ENCODE measurements at regions not wholly inside any gene's neighbourhood (a gene's known extent, or its start where the extent isn't known, plus 50 kb on each side); places are given as distances from the start of the nearest gene placed in this dataset.

DNA sequence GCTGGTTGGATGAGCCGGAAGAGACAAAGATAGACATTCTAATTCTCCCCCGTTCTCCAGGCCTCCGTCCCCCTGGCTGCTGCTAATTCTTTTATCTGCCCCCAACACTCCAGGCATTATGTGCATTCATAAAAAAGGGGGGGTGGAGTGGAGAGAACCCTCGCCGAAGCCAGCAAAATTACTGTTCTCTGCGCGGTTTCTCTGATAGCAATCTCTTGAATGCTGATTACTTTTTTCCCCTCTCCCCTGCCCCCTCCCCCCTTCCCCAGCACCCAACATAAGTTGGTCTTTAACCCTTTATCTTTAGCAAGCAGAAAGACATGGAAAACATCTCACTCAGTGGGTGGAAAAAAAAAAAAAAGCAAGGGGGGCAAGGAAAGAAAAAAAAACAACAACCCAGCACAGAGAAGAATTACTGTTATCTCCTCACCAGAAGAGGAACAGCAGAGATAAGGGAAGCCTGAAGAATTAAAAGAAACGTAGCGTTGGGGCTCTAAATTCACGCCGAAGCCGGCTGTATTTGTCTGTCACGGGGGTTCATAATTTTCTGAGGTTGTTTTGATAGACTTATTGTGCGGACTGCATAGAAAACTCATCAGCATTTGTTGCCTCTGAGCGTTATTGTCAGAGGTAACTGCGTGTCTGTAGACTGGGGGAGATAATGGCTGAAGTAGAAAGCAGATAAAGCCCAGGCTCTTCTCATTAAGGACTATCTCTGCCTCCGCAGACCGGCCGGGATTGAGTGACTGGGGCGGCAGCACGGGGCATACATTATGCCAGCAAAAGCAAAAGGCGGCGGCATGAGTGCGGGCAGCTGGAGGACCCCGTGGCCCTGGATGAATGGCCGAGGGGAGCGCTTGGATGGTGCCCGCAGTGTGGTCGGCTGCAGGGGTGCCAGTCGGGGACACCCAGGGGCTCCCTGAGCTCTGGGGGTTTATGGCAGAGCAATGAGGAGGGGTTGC lies 126.9 kb downstream of the MRM1 start:
- DNase-seq (ENCODE audit: low spot score): no peak

DNA sequence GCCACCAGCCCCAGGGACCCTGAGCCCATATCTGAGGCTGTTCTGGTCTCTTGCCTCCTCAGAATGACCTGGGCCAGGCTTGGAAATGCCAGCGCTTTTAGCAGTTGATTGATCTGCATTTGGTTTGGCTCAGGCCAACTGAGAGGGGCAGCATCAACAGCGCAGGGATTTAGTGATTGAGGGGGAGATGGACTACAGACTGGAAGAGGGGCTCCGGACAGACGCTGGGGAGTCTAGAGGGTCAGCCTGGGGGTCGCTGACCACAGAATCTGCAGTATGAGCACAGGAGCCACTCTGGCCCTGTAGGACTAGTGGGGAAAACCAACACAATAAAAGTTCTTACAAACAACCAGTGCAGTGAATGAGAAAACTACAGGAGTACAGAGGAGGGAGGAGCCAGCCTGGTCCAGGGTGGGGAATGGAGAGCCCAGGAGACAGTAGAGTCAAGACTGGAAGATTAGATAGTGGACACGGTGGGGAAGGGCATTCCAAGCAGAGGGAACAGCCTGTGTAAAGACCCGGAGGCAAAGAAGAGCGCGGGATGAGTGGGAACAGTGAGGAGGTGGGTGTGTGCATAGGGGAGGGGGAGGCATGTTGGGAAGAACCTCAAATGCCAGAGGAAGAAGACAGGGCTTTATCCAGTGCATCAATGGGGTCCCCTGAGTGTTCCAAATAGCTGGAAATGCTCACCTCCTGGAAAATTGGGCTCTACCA lies 128.9 kb downstream of the MRM1 start:
- no peak for DNase-seq (ENCODE audit: low spot score)

DNA sequence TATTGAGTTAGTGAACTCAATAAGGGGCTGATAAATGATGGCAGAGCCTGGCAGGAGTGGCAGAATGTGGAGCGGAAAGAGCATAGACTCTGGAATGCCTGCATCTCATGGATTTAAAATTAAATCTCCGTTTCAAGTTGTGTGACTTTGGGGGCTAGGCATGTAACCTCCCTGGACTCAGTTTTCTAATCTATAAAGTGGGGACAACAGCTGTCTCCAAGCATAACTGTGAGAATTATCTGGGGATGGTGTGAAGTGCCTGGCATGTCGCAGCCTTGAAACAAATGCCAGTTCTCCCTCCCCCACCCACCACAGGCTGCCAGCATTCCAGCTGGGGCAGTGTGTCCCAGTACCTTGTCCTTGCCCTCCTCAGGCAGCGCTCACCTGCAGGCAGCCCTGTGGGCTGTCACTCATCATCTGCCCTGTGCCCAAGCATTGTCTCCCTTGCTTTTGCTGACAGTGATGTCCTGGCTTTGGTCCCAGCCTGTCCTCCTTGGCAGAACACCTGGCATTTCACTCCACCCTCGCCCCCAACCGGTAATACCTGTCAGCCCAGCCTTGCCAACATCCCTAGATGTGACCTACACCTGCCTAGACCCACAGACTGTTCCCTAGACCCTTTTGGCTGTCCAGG lies 129.6 kb downstream of the MRM1 start:
- no peak for DNase-seq (ENCODE audit: low spot score)

DNA sequence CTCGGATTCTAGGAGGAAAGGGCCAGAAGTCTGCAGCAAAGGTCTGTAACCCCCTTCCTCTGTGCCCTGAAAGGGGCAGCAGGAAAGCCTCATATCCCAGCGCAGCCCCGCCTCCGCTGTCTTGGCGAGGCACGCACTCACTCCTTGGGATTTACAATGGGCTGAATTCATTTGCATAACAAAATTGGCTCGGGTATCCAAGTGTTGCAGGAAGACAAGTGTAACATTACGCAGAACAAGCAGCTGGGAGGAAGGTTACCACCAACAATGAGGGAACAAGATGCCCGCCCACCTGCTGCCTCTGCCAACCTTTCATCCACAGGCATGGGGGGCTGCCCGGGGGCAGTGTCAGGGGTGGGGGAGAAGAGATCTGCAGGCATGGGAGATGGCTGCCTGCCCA lies 130.4 kb downstream of the MRM1 start:
- no peak for DNase-seq (ENCODE audit: low spot score)

DNA sequence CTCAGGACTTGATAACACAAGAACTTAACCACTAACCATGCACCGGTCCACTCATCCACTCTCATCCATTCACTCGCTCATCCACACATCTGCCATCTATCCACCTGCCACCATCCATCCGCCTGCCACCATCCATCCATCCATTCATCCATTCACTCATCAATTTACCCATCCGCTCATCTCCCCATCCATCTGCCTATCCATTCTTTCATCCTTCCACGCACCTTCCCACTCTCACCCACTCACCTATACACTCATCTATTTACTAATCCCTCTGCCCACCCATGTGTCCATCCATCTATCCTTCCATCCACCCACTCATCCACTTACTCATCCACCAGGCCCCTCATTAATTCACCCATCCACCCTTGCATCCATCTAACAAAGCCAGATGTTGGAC lies 131.0 kb downstream of the MRM1 start:
- no peak for DNase-seq (ENCODE audit: low spot score)

DNA sequence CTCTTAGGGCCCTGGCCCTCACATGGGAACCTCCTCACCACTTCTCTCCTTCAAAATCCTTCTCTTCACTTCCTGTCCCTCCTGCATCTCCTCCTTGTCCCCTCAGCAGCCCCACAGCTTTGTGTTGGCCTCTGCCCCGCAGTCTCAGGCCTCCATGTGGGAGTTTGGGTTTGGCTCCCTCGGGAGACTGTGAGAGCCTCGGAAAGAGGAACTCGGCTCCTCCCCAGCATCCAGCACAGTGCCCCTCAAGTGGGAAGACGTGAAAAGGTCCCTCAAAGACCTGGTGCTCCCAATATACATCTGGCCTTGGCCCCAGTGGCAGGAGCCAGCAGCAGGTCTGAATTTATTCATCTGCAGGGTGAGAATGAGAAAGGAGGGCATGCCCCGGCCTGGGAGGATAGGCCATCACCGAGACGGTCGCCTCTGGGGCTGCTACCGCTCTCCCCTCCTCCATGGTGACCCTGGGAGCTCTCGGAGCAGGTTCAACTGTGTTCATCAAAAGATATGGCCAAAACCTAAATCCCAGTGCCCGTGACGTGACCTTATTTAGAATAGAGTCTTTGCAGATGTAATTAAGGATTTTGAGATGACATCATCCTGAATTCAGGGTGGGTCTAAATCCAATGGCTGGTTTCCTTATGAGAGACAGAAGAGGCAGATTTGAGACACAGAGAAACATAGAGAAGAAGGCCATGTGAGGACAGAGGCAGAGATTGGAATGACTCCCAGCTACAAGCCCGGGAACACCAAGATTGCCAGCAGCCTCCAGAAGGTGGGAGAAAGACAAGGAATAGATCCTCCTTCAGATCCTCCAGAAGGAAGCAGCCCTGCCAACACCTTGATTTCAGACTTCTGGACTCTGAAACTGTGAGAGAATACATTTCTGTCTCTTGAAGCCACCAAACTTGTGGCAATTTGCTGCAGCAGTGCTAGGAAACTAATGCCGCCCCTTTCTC lies 135.1 kb downstream of the MRM1 start:
- peak; percentile 17 for DNase-seq (ENCODE audit: low spot score)

GRCh38 chr17:36739208-36739607 lies 137.8 kb downstream of the MRM1 start:
- DNase-seq (ENCODE audit: low spot score): no peak

GRCh38 chr17:36740157-36740556 lies 138.8 kb downstream of the MRM1 start:
- DNase-seq (ENCODE audit: low spot score): no peak

DNA sequence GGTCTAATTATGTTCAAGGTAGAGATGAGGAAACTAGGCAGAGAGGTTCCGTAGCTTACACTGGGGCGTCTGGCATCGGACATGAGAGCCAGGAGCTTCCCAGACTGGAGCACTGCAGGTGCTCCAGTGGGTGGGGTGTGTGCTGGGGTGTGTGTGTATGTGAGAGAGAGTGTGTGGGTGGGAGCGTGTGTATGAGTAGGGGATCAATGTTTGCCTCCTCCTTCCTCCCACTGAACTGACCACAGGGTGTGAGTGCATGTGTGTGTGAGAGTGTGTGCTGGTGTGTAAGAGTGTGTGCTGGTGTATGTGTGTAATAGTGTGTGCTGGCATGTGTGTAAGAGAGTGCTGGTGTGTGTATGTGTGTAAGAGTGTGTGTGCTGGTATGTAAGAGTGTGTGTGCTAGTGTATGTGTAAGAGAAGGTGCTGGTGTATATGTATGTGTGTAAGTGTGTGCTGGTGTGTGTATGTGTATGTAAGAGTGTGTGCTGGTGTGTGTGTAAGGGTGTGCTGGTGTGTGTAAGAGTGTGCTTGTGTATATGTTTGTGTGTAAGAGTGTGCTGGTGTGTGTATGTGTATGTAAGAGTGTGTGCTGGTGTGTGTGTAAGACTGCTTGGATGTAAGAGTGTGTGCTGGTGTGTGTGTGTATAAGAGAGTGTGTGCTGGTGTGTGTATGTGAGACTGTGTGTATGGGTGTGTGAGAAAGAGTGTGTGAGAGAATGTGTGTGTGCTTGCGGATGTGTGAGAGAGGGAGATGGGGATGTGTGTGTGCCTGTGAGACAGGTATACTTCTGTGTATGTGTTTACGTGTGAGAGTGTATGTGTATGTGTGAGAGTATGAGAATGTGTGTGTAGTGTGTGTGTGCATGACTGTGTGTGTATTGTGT lies 139.9 kb downstream of the MRM1 start:
- DNase-seq (ENCODE audit: low spot score): no peak

- DNase-seq (ENCODE audit: low spot score): no peak
Observed at GRCh38 chr17:36742267-36743000, 141.1 kb downstream of the MRM1 start.

DNA sequence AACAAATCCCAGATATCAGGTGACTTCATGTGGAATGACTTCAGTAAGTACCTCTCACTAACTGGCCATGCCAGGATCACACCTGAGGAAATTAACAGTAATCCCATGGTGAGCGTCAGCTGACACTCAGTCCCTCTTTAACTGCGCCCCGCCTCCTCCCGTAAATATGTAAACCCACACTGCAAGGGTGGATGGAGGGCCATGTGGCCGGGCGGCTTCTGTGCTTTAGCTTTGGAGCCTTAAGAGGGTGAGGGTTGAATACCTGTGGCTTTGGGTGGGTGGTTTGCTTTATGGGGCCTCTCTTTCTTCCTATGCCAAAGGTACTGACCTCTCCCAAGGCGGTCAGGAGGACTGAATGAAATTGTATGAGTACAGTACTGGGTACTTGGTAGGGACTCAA lies 141.7 kb downstream of the MRM1 start:
- DNase-seq (ENCODE audit: low spot score): no peak

- DNase-seq (ENCODE audit: low spot score): no peak
Observed at GRCh38 chr17:36746381-36747053, 145.1 kb downstream of the MRM1 start.

DNA sequence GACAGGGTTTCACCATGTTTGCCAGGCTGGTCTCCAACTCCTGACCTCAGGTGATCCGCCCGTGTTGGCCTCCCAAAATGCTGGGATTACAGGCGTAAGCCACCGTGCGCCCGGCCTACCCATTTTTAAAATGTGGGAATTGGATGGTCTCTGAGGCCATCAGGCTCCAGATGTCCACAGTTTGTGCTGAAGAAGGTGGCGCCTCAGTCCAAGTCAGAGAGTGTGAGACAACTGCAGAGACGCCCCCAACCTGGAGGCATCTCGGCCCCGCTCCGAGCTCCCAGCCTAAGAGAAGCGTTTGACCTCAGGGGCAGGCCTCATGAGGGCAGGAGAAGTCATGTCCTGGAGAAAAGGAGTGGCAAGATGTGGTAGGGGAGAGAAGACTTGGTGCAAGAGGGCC lies 146.5 kb downstream of the MRM1 start:
- DNase-seq (ENCODE audit: low spot score): no peak

GRCh38 chr17:36748272-36748671 lies 146.9 kb downstream of the MRM1 start:
- no peak for DNase-seq (ENCODE audit: low spot score)

DNA sequence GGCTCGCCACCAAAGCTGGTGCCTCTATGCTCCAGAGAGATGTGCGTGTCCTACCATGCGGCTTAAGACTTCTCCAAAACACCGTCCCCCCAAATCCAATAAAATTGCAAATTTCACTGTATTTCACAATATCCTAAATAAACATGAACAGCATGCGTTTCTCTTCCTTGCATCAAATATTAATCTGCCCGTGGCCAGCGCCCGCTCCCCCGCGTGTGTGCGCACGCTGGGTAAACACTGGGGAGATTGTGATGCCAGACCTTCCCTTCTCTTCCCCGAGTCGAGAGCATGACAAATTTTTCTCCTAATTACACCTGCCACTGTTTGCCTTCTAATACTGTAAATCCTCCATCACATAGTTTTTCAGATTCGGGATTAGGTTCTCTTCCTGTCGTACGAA lies 148.1 kb downstream of the MRM1 start:
- DNase-seq (ENCODE audit: low spot score): no peak

DNA sequence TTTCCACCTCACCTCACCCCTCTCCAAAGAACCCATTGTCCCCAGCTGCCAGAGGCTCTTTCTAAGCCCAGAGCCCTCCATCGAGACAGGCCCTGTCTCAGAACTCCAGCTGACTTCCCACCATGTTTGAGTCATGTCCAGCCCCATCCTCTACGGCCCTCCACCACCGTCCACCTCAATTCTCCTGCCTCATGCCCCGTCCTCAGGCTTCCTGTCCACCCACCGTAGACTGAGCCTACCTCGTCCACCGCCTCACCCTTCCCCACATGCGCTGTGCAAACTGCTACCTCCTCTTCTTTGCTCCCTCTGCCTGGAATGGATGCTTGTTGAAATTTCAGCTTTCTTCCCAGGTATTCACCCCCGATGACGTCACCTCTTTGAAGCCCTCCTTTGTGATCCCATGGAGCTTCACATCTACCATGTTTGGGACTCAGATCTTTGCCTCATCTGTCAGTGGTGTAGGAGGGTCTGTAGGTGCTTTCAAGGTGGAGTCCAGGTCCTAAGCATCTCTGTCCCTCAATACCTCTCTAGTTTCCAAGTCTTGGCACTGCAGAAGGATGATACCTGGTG lies 149.0 kb downstream of the MRM1 start:
- DNase-seq (ENCODE audit: low spot score): no peak

- DNase-seq (ENCODE audit: low spot score): no peak
Observed at GRCh38 chr17:36752096-36752888, 150.9 kb downstream of the MRM1 start.

GRCh38 chr17:36755586-36755985 lies 154.2 kb downstream of the MRM1 start:
- DNase-seq (ENCODE audit: low spot score): no peak

All from putamen (tissue), 1 donor.